22Rv1 (cell line): ENCODE measurements at regions not wholly inside any gene's neighbourhood (a gene's known extent, or its start where the extent isn't known, plus 50 kb on each side); places are given as distances from the start of the nearest gene placed in this dataset.

ENCODE experiments used
- ZFX ChIP-seq: fragments of 450-650 bp; IDR thresholded peaks from 2 replicates; pipeline ENCODE4 v1.6.1; 2017; ENCODE audit warnings: antibody characterized with exemption, borderline replicate concordance
- TF ChIP-seq, protein P1 (sequence below): fragments of 450-650 bp; IDR thresholded peaks from 2 replicates; pipeline ENCODE4 v1.5.1; 2017; ENCODE audit warnings: mild to moderate bottlenecking

- TF ChIP-seq, protein P1, sequence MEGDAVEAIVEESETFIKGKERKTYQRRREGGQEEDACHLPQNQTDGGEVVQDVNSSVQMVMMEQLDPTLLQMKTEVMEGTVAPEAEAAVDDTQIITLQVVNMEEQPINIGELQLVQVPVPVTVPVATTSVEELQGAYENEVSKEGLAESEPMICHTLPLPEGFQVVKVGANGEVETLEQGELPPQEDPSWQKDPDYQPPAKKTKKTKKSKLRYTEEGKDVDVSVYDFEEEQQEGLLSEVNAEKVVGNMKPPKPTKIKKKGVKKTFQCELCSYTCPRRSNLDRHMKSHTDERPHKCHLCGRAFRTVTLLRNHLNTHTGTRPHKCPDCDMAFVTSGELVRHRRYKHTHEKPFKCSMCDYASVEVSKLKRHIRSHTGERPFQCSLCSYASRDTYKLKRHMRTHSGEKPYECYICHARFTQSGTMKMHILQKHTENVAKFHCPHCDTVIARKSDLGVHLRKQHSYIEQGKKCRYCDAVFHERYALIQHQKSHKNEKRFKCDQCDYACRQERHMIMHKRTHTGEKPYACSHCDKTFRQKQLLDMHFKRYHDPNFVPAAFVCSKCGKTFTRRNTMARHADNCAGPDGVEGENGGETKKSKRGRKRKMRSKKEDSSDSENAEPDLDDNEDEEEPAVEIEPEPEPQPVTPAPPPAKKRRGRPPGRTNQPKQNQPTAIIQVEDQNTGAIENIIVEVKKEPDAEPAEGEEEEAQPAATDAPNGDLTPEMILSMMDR = no peak
- TF ChIP-seq ZFX = no peak
Observed at GRCh38 chr4:108219998-108220397, 51.3 kb upstream of the LEF1 start.
